RCC 7860 (cell line): ENCODE measurements at regions not wholly inside any gene's neighbourhood (a gene's known extent, or its start where the extent isn't known, plus 50 kb on each side); places are given as distances from the start of the nearest gene placed in this dataset.
A peak's percentile ranks its signal among the peaks of the same experiment; 100 is the strongest.

ENCODE experiments used
- DNase-seq: peaks from one replicate; pipeline ENCODE4 v3.0.0-alpha.2; 2015; ENCODE audit warnings: low spot score
- FAIRE-seq: peaks from 2 replicates; lab custom pipeline; 2012; peaks lifted over from hg19 to GRCh38; lab: Jason Lieb, UNC

DNA sequence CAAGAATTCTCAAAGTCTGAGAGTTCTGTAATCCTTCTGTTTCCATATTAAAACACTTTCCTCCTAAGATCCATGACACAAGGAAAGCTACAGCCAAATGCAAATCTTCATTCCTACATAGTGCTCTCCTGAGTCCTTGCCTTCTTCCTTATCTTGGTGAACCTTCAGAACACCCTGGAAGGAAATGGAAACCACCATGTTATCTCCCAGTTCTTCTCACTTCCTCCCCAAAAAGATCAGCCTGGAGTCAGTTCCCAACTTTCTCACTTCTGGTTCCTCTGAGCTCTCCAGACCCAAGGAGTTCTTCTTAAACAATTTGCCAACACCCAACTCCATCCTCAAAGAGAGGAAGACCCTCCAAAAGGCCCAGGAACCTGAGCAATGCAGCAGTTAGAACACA, 193.3 kb upstream of the CCN2 start:
- FAIRE-seq = no peak

DNA sequence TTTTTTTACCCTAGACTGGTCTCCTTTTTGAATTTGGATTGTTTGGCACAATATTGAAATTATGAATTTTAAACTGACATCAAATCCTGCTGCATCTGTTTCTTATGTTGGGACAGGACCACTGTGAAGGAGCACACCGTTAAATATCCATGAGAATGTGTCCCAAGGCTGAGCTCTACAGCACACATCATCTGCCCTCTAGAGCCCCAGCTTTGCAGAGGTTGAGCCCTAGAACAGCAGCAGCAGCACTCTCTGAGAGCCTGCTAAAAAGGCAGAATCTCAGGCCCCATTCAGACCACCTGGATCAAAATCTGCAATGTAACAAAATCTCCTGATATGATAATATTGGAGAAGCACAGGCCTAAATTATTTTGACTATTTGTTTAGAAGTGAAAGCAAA, 192.1 kb upstream of the CCN2 start:
- no peak for FAIRE-seq
- no peak for DNase-seq

More for the DNA sequence above, 193.3 kb upstream of the CCN2 start:
- DNase-seq = no peak

DNA sequence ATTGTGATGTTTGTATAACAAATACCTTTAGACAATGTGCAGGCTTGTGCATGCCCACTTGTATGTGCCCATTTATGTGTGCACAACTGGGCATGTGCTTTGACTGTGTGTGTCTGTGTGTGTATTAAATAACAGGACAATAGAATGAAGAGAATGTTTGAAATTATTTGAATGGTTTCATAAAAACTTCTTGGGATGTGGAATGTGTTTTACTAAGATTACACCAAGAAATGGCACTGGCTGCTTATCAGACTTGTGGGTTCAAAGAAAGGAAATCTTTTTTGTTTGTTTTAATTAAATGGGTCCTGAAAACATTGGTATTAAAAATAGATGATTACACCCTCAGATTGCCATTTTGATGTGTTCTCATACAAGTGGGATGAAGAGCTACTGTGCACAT, 191.6 kb upstream of the CCN2 start:
- no peak for FAIRE-seq
- no peak for DNase-seq

DNA sequence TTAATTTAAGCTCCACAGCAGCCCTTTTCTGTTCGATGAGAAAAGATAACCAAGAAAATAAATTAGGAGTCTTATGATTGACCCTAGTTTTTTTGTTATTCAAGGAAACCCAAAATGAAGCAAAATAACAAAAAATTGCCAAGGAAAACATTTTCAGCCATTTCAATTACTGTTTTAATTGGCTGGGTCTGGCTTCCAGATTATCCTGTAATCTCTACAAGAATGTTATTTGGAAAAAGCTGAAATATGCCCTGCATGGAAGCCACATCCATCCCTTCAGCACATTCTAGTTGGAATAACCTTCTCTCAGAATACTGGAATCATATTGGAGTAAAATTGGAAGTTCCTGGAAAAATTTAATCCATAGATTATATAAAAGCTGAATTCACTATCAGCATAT, 191.1 kb upstream of the CCN2 start:
- DNase-seq (no peak), FAIRE-seq (no peak)

DNA sequence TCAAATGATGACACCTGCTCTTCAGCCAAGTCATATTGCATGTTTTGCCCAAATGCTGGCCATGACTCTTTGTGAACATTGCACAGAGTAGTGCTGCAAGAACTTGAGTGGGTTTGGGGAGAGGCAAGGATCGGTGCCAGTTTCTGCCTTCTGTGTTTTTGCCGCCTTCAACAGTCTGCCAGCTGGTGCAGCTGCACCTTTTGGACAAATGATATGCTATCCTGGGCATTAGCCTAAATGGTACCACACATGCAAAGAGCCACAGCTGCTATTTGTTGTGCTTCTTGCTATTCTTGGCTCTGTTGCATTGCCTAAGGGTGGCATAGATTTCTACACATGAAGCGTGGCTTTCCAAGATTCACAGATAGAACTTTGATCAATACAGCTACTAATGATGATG, 189.0 kb upstream of the CCN2 start:
- DNase-seq (no peak), FAIRE-seq (no peak)

DNA sequence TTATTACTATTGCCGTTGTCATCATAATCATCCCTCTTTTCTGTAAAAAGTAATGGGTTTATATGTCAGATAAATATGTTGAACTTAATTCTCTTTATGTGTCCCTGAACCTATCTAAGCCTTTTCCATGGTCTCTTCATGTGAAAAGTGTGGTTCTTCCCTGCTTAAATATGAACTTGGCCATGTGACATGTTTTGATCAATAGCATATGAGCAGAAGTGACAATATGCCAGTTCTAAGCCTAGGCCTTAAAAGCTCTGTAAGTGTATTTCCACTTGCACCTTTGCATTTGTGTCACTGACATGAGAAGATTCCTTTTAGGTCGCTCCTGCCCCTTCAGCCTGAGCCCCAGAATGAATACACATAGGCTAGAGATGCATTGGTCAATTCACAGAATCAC, 188.4 kb upstream of the CCN2 start:
- DNase-seq (no peak), FAIRE-seq (no peak)

DNA sequence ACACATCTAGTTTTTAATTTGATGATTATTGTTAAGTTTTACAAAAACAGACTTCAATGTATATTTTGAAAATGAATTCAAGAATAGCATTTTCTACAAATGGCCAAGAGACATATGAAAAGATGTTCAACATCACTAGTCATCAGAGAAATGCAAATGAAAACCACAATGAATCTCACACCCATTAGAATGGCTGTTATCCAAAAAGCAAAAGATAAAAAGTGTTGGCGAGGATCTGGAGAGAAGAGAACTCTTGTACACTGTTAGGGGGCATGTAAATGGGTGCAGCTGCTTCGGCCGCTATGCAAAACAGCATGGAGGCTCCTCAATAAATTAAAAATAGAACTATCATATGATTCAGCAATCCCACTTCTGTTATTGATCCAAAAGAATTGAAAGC, 185.8 kb upstream of the CCN2 start:
- DNase-seq (no peak), FAIRE-seq (no peak)

DNA sequence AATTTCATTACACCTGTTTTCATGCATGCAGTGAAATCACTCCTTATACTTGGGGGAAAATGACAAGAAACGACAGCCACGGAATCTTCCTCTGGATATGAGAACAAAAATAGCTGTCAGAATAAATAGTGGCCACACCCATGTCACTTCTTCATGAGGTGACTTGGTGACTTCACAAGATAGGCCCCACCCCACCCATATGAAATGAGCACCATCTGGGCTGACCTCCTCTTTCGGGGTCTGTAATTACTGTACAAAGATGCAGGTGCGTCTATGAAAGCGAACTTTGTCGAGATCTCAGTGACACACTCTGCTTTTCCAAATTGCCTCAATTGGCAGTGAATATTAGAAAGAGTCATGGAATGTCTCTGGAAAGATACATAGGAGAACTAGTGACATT, 184.2 kb upstream of the CCN2 start:
- FAIRE-seq = no peak
- DNase-seq = no peak

DNA sequence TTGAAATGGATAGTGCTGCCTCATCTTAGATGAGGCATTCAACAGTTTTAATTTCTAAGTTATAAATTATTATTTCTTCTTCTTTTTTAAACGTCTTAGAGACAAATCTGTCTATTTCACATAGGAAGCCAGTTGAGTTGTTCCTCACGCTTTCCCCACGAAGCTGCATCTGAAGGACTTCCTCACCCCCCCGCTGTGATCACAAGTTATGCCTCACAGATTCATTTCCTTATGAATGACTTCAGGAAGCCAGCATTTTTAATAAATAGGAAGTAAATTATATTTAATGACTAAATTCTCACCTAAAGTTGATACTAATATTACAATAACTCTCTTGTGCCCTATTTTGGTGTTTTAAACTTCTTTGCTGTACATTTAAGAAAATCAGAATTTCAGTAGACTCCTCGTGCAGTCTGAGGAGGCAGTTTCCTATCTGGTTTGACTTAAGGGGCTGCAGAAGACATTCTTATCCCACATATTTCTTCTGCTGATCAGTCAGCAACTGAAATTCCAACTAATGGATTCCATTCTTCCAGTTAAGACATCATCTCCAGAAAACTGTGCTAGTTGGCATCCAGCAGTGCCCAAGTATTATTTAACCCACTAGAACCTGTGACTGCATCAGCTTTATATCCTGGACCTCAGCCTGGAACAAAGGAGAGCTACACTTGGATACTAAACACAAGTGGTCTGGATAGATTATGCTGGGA, 182.7 kb upstream of the CCN2 start:
- FAIRE-seq = no peak

DNA sequence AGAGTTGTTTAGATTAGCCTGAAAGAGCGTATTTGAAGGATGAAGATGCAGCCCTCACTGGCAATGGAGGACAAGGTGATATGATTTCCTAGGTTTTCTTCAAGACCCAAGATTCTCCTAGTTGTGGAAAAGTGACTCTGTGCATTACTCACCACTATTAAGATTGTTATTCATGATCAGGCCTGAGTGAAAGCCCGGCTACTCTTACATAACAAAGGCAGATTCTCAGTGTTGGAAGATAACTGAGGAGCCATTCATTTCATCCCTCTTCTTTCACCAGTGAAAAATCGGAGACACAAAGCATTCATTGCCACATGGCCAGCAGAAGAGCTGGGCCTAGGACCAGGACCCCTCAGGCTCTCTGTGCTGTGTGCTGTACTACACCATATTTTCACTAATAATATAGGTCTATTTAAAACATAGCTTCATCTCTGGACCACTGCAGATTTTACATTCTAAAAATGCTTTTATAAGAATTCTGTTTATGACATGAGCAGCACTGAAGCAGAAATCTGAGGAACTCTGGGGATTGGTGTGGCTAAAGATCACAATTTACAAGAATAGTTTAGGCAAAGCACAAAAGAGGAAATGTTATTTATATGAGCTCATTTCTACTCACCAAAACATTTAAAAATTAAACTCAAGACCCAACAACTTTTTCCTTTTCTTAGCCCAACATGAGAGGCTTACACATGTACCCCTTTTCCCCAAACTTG, 181.9 kb upstream of the CCN2 start:
- FAIRE-seq = no peak
- peak; percentile 22 for DNase-seq

More for the DNA sequence above, 182.7 kb upstream of the CCN2 start:
- DNase-seq = no peak

DNA sequence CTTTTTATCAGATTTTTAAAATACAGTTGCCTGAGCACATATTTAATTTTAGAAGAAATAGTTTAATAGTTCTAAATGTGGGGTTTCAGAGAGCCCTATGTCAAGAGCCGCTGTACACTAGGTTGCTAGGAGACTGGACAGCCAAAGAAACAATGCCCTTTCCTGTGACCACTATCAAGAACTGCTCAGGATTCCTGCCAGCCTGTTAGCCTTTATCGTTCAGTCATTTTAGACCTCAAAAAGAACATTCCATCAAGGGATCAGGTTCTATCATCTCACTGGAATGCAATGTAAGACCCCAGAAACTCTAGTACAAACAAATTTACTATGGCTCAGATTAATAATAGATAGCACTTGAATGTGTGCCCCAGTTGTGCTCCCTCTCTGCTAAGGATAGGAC, 181.2 kb upstream of the CCN2 start:
- DNase-seq (peak; percentile 57), FAIRE-seq (no peak)

DNA sequence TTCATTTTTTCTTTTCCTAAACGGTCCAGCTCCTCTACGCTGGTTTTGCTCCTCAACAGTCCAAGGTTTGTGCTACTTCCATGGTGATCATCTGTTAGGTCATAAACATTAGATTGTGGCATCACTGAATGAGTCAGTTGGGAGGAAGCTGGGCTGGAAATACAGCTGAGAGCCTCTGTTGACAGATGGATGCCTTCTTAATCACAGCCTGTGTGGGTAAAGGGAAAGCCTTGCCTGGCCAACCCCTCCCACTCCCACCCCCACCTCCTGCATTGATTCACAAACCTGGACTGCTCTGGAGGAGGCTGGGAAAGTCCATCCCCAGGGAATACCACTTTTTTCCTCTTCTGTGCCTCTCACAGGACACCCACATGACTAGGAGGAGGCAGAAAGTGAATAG, 180.6 kb upstream of the CCN2 start:
- DNase-seq (peak; percentile 97), FAIRE-seq (peak; percentile 78)

DNA sequence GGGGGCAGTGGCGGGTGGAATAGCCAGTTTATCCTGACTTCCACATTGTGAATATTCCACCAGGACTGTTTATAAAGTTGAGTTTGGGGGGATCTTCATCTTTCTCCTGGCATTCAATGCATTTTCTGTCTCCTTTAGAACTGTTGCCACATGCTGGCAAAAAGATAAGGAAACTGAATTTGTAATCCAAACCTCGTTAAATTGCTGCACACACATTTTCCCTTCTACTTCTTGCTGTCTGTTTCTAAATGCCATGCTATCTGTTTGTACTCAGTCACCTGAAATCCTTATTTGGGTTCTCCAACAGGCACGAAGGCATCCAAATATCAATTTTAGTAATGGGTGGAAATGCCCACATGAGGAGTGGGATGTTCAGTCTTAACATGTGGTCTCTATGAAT, 180.2 kb upstream of the CCN2 start:
- no peak for DNase-seq
- no peak for FAIRE-seq

DNA sequence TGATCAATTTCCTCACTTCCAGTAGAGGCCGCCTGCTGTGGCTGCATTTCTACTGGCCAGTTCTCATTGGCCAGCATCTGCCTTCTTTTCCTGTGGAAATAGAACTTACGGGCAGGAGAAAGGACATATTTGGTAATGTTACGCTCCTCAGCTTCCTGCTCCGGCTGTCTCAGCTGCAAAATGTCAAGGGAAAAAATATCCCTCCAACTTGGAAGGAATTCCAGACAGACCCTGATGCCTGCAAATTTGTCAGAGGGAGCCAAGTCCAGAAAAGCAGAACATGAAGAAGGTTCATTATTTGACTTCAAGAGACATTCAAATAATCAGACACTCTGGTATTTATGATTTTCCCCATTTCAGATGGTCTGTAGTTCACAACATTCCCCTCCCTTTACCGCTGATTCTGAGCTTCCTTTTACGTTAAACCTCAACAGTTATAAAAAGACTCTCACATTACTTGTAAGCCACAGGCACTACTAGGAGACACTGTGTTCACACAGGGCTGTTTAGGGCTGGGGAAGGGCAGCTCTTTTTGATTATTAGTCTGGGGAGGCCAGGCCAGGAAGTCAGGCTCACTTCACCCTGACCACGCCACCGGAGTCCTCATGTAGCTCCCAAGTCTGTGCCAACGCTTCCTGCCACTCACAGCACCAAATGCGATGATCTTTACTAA, 179.6 kb upstream of the CCN2 start:
- DNase-seq = peak; percentile 5

DNA sequence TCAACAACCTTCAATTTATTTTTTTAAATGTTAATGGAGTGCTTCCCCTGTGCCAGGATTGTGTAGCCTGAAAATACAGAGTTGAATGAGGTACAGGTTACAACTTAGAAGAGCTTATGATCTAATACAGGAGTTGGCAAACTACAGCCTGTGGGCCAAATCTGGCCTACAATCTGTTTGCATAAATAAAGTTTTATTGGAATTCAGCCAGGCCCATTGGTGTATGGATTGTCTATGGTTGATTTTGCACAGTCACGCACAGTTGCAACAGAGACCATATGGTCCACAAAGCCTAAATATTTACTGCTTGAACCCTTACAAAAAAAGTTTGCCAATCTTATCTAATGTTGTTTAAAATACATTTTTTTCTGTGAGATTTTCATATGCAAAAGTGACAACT, 177.3 kb upstream of the CCN2 start:
- DNase-seq (no peak), FAIRE-seq (no peak)

More for the DNA sequence above, 179.6 kb upstream of the CCN2 start:
- no peak for FAIRE-seq

DNA sequence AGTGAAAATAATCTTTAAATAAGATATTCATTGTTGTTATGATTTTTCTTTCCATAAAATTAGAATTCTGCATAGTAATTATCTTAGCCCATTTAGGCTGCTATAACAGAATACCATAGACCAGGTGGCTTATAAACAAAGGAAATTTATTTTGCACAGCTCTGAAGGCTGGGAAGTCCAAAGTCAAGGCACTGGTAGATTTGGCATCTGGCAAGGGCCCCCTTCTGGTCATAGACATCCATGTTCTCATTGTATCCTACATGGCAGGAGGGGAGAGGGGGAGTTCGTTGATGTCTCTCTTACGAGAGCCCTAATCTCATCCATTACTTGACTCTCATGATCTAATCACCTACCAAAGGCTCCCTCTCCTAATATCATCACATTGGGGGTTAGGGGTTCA, 175.0 kb upstream of the CCN2 start:
- DNase-seq (no peak), FAIRE-seq (no peak)

DNA sequence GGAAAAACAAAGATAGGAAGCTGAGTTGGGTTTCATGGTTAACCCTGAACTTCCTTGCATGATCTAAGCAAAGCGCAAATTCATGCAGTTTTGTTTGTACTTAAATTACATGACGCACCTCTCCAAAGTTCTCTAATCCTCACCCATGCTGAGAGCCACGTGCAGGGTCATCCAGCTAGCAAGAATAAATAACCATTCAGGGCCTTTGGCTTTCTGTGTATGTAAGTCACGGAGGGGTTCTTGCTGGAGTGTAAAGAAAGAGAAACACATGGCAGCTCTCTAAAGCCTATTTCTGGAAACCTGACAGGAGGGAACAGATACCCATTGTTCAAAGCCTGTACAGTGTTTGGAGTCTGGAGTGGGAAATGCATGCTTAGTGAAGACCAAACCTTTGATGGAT, 171.7 kb upstream of the CCN2 start:
- no peak for DNase-seq
- FAIRE-seq = no peak

DNA sequence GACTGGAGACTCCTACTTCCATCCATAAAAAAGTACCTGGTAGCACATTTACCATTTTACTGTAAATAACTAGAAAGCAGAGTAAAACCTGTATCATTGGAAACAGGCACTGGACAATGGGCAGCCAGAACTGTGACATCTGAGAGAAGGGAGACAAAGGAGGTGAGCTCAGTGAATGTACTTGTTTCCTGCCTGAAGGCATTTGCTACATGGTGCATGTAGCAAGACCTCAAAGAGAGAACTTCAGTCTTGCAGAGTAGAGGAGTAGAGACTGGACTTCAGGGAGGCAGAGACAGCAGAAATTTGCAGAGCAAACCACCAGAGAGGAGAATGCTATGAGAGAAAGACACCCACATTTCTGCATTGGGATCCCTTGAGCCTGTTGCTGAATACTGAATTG, 171.0 kb upstream of the CCN2 start:
- no peak for FAIRE-seq
- DNase-seq = no peak

DNA sequence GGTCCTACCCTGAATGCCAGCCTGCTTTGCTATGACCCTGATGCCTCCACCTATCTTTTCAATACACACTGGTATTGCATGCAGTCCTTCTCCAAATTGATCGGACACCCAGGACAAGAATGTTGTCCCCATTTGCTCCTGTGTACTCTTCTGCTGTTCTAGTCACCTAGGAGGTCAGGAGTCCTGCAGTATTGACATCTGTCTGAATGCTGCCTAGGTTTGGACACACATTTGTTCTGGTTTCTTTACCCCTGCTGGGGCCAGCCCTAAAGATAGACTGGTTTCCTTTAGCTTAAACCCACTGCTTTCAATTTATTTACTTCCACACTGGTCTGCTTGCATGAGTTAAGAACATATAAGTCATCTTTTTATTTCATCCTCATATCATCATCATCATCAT, 167.0 kb upstream of the CCN2 start:
- DNase-seq (no peak), FAIRE-seq (no peak)

DNA sequence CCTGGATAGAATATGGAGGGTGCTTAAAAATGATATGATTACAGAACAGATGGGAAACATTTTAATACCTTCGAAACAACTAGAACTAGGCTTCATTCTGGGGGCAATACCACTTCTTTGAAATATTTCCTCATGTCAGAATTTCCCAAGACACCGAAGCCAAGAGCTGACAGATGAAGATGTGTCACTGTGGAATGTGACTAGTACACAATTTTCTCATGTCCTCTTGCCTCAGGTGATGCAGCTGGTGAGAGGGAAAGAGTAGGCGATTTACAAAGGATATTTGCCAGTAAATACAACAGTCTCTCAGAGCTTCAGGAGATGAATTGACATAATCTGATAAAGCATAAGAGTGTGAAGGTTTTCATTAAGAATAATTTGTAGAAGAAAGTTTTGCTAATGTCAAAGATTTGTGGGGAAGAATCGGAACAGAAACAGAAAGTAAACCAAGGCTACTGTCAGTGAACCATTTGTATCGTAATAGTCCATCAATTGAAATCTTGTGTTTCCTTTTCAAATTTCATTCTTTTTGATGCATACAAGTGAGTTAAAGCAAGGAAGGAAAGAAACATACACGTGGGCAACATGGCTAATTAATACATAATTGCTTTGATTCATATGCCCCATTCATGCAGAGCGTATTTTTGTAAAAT, 164.7 kb upstream of the CCN2 start:
- no peak for FAIRE-seq
- DNase-seq = no peak

DNA sequence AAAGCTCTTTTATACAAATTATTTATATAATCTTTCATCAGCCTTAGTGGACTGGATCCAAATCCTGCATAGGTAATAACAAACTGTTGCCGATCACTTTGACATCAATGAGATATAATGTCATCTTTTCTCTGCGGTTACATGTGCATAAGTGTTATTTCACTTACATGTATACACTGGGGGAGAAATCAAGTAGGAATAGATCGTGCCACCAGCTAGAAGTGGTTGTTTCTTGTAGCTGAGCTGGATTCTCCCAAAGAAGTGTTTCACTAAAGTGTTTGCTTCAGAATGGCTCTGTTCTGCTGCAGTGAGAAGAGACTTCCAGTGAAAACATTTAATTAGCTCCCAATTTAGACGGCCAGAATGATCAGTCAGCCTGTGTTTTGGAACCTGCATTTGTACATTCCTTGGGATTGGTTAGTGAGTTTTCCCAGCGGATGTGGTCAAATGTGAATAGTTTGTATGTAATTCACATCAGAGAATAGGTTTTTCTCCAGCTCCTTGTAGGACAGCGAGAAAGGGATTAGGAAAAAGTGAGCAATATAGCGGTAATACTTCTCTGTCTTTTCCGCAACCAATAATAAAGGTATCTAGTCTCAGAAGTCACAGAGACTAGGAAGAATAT, 163.1 kb upstream of the CCN2 start:
- no peak for FAIRE-seq

More for the DNA sequence above, 163.1 kb upstream of the CCN2 start:
- DNase-seq = no peak
